MM.1S (cell line): ENCODE measurements at regions not wholly inside any gene's neighbourhood (a gene's known extent, or its start where the extent isn't known, plus 50 kb on each side); places are given as distances from the start of the nearest gene placed in this dataset.

Source experiments
- DNase-seq: peaks from one replicate; pipeline ENCODE4 v3.0.0-alpha.2; 2015
- H2AFZ ChIP-seq: fragments of 300-600 bp; sonication (generic); 2 replicates; pipeline ENCODE4 v1.6.0; 2016; ENCODE audit warnings: antibody characterized with exemption, low read length
- H3F3A ChIP-seq: fragments of 300-600 bp; sonication (generic); 2 replicates; pipeline ENCODE4 v1.6.1; 2016; ENCODE audit warnings: mild to moderate bottlenecking, antibody characterized with exemption, low read length, moderate library complexity, mixed read lengths; ENCODE audit not compliant: insufficient read depth
- H3K27ac ChIP-seq: fragments of 300-600 bp; sonication (generic); 2 replicates; pipeline ENCODE4 v1.5.1; 2016; ENCODE audit warnings: mild to moderate bottlenecking, low read length
- H3K27me3 ChIP-seq: fragments of 300-600 bp; sonication (generic); replicated peaks from 2 replicates; pipeline ENCODE4 v1.6.0; 2016; ENCODE audit warnings: low read length; ENCODE audit not compliant: insufficient read depth
- H3K36me3 ChIP-seq: fragments of 300-600 bp; sonication (generic); replicated peaks from 2 replicates; pipeline ENCODE4 v1.6.1; 2016; ENCODE audit warnings: mild to moderate bottlenecking, low read length, mixed read lengths; ENCODE audit not compliant: insufficient read depth
- H3K4me1 ChIP-seq: fragments of 300-600 bp; sonication (generic); 2 replicates; pipeline ENCODE4 v1.6.1; 2016; ENCODE audit warnings: low read length, mixed read lengths
- H3K4me2 ChIP-seq: fragments of 300-600 bp; sonication (generic); 2 replicates; pipeline ENCODE4 v1.6.0; 2016; ENCODE audit warnings: low read depth, low read length
- H3K4me3 ChIP-seq: fragments of 300-600 bp; sonication (generic); 2 replicates; pipeline ENCODE4 v1.5.1; 2016; ENCODE audit warnings: low read length, mixed read lengths
- H3K79me2 ChIP-seq: fragments of 300-600 bp; sonication (generic); 2 replicates; pipeline ENCODE4 v1.6.1; 2016; ENCODE audit warnings: mixed run types, low read length, mixed read lengths
- H3K9ac ChIP-seq: fragments of 300-600 bp; sonication (generic); 2 replicates; pipeline ENCODE4 v1.6.1; 2016; ENCODE audit warnings: low read length, mixed read lengths
- H3K9me2 ChIP-seq: fragments of 300-600 bp; sonication (generic); replicated peaks from 2 replicates; pipeline ENCODE4 v1.6.1; 2016; ENCODE audit warnings: mild to moderate bottlenecking, low read length, mixed read lengths; ENCODE audit not compliant: insufficient read depth
- H3K9me3 ChIP-seq: fragments of 300-600 bp; sonication (generic); replicated peaks from 2 replicates; pipeline ENCODE4 v1.6.1; 2016; ENCODE audit warnings: mild to moderate bottlenecking, low read length, mixed read lengths; ENCODE audit not compliant: insufficient read depth
- H4K20me1 ChIP-seq: fragments of 300-600 bp; sonication (generic); 2 replicates; pipeline ENCODE4 v1.6.1; 2016; ENCODE audit warnings: mild to moderate bottlenecking, low read length, moderate library complexity, mixed read lengths; ENCODE audit not compliant: insufficient read depth
- EZH2 ChIP-seq: fragments of 300-600 bp; sonication (generic); optimal IDR thresholded peaks from 2 replicates; pipeline ENCODE3; 2017; ENCODE audit warnings: low read depth, mild to moderate bottlenecking, antibody characterized with exemption, low read length, mixed read lengths
- EZH2phosphoT487 ChIP-seq: fragments of 300-600 bp; sonication (generic); IDR thresholded peaks from 2 replicates; pipeline ENCODE4 v1.6.1; 2018; ENCODE audit warnings: antibody characterized with exemption, low read length
- TF ChIP-seq, protein P1 (sequence below): fragments of 300-600 bp; sonication (generic); IDR thresholded peaks from 2 replicates; pipeline ENCODE4 v1.5.1; 2016; ENCODE audit warnings: antibody characterized with exemption, low read length, mixed read lengths

DNA sequence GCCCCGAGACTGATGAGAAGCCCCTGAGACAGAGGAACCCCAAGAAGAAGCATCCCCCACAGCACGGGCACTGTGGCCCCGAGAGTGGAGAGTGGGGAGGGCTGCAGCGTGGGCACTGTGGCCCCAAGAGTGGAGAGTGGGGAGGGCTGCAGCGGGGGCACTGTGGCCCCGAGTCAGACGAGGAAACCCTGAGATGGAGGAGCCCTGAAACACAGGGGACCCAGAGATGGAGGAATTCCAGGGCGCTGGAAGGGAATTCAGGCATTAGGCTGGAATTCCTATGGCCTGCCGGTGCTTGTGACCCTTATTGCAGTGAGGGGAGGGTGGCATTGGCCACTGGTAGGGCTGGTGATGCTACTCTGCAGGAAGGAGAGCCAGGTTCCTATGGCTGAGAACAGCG lies 168.6 kb upstream of the SHH start:
- H3K4me3 ChIP-seq, result no peak overlapping the region
- peaks cover 34% of the 10 kb centered on the region for H3K27me3 ChIP-seq
- no peak for TF ChIP-seq EZH2phosphoT487
- TF ChIP-seq, protein P1, sequence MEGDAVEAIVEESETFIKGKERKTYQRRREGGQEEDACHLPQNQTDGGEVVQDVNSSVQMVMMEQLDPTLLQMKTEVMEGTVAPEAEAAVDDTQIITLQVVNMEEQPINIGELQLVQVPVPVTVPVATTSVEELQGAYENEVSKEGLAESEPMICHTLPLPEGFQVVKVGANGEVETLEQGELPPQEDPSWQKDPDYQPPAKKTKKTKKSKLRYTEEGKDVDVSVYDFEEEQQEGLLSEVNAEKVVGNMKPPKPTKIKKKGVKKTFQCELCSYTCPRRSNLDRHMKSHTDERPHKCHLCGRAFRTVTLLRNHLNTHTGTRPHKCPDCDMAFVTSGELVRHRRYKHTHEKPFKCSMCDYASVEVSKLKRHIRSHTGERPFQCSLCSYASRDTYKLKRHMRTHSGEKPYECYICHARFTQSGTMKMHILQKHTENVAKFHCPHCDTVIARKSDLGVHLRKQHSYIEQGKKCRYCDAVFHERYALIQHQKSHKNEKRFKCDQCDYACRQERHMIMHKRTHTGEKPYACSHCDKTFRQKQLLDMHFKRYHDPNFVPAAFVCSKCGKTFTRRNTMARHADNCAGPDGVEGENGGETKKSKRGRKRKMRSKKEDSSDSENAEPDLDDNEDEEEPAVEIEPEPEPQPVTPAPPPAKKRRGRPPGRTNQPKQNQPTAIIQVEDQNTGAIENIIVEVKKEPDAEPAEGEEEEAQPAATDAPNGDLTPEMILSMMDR, result no peak
- no peak for TF ChIP-seq EZH2
- H3F3A ChIP-seq, result no peaks in the 10 kb centered on the region
- H2AFZ ChIP-seq, result no peak overlapping the region
- no peaks in the 10 kb centered on the region for H3K36me3 ChIP-seq
- DNase-seq, result no peak
- H3K79me2 ChIP-seq, result no peaks in the 10 kb centered on the region
- H3K27ac ChIP-seq, result no peak overlapping the region
- no peaks in the 10 kb centered on the region for H4K20me1 ChIP-seq
- no peak overlapping the region for H3K9ac ChIP-seq
- H3K9me2 ChIP-seq, result no peaks in the 10 kb centered on the region
- no peaks in the 10 kb centered on the region for H3K9me3 ChIP-seq
- H3K4me2 ChIP-seq, result no peak overlapping the region
- H3K4me1 ChIP-seq, result no peaks in the 10 kb centered on the region

DNA sequence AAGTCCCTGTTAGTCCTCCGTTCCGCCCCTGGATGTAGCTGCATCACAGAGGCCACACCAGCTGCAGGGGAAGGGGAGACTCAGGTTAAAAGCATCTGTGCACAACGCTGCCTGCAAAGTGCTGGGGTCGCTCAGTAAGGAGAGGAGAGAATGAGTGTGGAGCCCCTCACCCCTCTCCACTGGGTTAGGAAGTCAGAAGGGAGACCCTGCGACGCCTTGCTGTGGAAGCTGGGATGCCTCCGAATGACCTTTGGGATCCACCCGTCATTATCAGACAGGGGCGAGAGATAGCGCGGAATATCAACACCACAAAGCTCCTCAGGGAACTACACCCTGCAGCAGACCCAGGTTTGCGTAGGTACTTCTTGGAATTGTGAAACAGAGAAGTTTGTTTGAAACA lies 167.7 kb upstream of the SHH start:
- DNase-seq, result no peak
- H3K9me3 ChIP-seq, result no peaks in the 10 kb centered on the region
- H3K27me3 ChIP-seq, result peaks cover 42% of the 10 kb centered on the region
- no peak overlapping the region for H3K27ac ChIP-seq
- H3K4me3 ChIP-seq, result no peak overlapping the region
- H3K9ac ChIP-seq, result no peak overlapping the region
- H3F3A ChIP-seq, result no peaks in the 10 kb centered on the region
- no peak overlapping the region for H2AFZ ChIP-seq
- no peak overlapping the region for H3K4me2 ChIP-seq
- no peaks in the 10 kb centered on the region for H3K9me2 ChIP-seq
- TF ChIP-seq EZH2phosphoT487 (no peak), EZH2 (no peak)
- TF ChIP-seq, protein P1, result no peak
- H3K79me2 ChIP-seq, result no peaks in the 10 kb centered on the region
- H4K20me1 ChIP-seq, result no peaks in the 10 kb centered on the region
- H3K36me3 ChIP-seq, result no peaks in the 10 kb centered on the region
- no peaks in the 10 kb centered on the region for H3K4me1 ChIP-seq

DNA sequence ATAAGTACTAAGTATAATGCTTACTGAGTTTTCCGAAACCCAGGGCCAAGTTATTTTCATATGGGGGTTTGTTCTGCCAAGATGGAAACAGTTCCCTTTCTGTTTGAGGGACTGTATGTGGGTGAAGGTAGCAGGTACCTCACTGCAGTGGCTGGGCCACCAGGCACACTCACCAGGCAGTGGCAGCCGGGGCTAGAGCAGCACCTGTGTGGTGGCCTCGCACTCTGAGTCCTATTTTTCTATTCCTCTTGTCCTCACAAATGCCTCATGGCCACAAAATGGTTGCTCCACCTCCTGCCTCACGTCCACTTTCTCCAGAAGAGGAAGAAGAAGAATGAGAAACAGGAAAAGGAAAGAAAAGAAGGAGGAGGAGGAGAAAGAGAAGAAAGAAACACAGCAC lies 167.3 kb upstream of the SHH start:
- Histone ChIP-seq H3K4me3 (no peak overlapping the region), H3K4me2 (no peak overlapping the region), H3K27ac (no peak overlapping the region), H3K27me3 (peaks cover 45% of the 10 kb centered on the region), H2AFZ (no peak overlapping the region), H3K79me2 (no peaks in the 10 kb centered on the region), H3K9ac (no peak overlapping the region), H3K9me3 (no peaks in the 10 kb centered on the region), H3K9me2 (no peaks in the 10 kb centered on the region), H3F3A (no peaks in the 10 kb centered on the region), H3K36me3 (no peaks in the 10 kb centered on the region), H3K4me1 (no peaks in the 10 kb centered on the region), H4K20me1 (no peaks in the 10 kb centered on the region)
- DNase-seq, result no peak
- TF ChIP-seq, protein P1, result no peak
- TF ChIP-seq EZH2phosphoT487 (no peak), EZH2 (no peak)

DNA sequence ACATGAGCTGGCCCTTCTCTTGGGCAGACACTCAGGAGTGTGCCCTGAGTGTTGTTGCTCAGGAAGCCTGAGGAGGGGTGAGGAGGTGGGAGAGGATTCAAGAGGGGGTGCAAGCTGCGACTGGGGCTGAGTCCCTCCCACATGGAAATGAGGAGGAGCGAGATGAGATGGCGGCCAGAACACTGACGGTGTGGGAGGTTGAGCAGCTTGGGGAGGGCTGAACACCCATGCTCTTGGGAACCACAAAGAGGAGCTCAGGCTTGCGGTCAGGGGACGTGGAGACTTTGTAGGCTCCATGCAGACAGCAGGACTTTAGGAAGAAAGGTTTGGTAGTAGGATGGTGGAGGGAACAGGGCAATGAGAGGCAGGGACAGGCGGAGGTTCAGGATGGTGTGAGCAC lies 163.2 kb upstream of the SHH start:
- no peak overlapping the region for H3K4me3 ChIP-seq
- H3K4me2 ChIP-seq, result no peak overlapping the region
- H2AFZ ChIP-seq, result no peak overlapping the region
- H3K27ac ChIP-seq, result no peak overlapping the region
- H3F3A ChIP-seq, result no peaks in the 10 kb centered on the region
- no peaks in the 10 kb centered on the region for H3K79me2 ChIP-seq
- H3K9me2 ChIP-seq, result no peaks in the 10 kb centered on the region
- no peaks in the 10 kb centered on the region for H4K20me1 ChIP-seq
- H3K9me3 ChIP-seq, result no peaks in the 10 kb centered on the region
- no peaks in the 10 kb centered on the region for H3K36me3 ChIP-seq
- H3K4me1 ChIP-seq, result no peaks in the 10 kb centered on the region
- TF ChIP-seq EZH2 (no peak), EZH2phosphoT487 (no peak)
- TF ChIP-seq, protein P1, result no peak
- DNase-seq, result no peak
- H3K9ac ChIP-seq, result no peak overlapping the region
- peaks cover 76% of the 10 kb centered on the region for H3K27me3 ChIP-seq
